HG03521 (cell line): ENCODE measurements at regions not wholly inside any gene's neighbourhood (a gene's known extent, or its start where the extent isn't known, plus 50 kb on each side); places are given as distances from the start of the nearest gene placed in this dataset.
"Not testable (repeated sequence)": the region's sequence is repeated elsewhere in the genome, so short reads cannot be mapped to it uniquely, and the experiment has no call there.

Experiments used
- ATAC-seq: cut with Tn5 transposase; IDR thresholded peaks from one replicate; pipeline ENCODE4 v1.9.1; 2021; ENCODE audit warnings: mild to moderate bottlenecking, moderate library complexity; ENCODE audit not compliant: unreplicated experiment

DNA sequence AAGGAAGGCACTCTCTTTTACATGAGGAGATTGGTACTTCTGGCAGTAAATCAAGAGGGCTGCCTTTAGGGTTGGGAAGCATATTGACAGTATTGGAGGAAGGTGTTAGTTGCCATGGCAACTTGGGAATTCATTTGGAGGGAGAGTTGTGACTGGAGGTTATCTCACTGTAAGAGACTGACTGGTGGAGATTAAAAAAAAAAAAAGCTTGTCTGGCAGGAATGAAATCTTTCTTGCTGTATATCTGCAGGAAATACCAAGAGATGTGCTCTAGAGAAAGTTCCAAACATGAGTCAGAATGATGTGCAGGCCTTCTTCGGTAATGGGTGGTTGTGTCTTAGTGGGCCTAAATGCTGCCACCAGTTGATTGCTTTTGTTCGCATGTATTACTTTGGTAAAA, 59.8 kb upstream of the FAM72C start:
- ATAC-seq: not testable (repeated sequence)

DNA sequence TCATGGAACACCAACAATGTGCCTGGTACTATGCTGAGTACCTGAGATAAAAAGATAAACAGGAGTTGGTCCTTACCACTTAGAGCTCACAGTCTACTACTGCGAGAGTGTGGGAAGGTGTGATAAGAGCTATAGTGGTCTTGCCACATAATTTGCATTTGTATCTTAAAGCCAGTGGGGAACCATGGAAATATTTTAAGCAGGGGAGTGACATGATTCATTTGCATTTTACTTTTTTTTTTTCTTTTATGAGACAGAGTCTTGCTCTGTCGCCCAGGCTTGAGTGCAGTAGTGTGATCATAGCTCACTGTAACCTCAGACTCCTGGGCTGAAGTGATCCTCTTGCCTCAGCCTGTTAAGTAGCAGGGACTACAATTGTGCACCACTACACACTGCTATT, 54.2 kb upstream of the FAM72C start:
- peak; percentile 88 for ATAC-seq

DNA sequence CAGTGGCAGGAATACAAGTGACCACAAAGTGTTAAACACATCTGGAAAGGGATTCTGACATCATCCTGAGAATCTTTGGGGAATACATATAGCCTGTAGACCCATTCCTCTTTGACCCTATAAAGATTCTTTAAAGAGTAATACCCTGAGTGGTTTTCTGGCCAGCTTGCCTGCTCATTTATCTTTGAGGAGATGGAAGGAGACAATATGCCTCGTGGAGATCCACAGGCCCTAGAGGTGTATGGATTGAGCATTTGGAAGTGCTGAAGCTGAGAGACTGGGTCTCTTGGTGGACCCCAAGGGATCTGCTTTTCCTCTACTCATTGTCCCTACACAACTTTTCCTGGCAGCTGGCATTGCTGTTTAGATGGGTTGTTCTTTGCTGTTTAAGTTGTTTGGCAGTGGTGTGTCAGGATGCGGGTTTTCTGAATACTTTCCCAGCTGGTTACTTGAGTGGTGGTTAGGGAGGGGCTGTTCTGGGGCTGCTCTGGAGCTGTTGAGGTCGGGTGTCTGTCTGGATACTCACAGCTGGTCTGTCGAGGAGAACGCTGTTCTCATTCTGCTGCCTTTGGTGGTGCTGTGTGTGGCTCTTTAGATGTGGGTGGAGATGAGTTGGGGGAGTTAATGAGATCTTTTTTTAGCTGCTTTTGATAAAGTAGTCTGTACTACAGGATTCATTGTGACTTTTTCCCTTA, 50.1 kb upstream of the FAM72C start:
- not testable (repeated sequence) for ATAC-seq
